ENCODE measurements at regions not wholly inside any gene's neighbourhood (a gene's known extent, or its start where the extent isn't known, plus 50 kb on each side); places are given as distances from the start of the nearest gene placed in this dataset.
A peak's percentile ranks its signal among the peaks of the same experiment; 100 is the strongest.

GRCh38 chr9:27870404-27870803 is 297.1 kb upstream of the C9orf72 start:
- H3K9me3 ChIP-seq (ENCODE audit: control insufficient read depth, insufficient read depth, low read length): no peaks in the 10 kb centered on the region
- H3K36me3 ChIP-seq (ENCODE audit: control insufficient read depth, low read length): no peaks in the 10 kb centered on the region
- no peak for TF ChIP-seq CTCF (IDR thresholded peaks at IDR 0.05; ENCODE audit: low read depth, low read length, poor library complexity, severe bottlenecking)
- TF ChIP-seq EZH2phosphoT487 (IDR thresholded peaks at IDR 0.05; ENCODE audit: borderline replicate concordance, low read length): no peak
- no peaks in the 10 kb centered on the region for H3K79me2 ChIP-seq (ENCODE audit: control insufficient read depth, low read length)
- H3F3A ChIP-seq (ENCODE audit: control insufficient read depth, insufficient read depth): no peaks in the 10 kb centered on the region
- no peaks in the 10 kb centered on the region for H3K4me1 ChIP-seq (ENCODE audit: control insufficient read depth, low read length)
- no peak overlapping the region for H3K4me2 ChIP-seq (ENCODE audit: low read length)
- H3K27ac ChIP-seq (ENCODE audit: low read depth, low read length): no peak overlapping the region
- no peak overlapping the region for H3K4me3 ChIP-seq (ENCODE audit: low read length)
- H3K9me2 ChIP-seq (replicated peaks; ENCODE audit: control insufficient read depth, low read length): no peaks in the 10 kb centered on the region
- H3K27me3 ChIP-seq (ENCODE audit: control insufficient read depth, low read length): no peaks in the 10 kb centered on the region
- H4K20me1 ChIP-seq (ENCODE audit: control insufficient read depth, insufficient read depth, low read depth, low read length): no peaks in the 10 kb centered on the region

- Histone ChIP-seq H3K36me3 (ENCODE audit: control insufficient read depth, low read length) (no peaks in the 10 kb centered on the region), H3K4me1 (ENCODE audit: control insufficient read depth, low read length) (no peaks in the 10 kb centered on the region), H3K27me3 (ENCODE audit: control insufficient read depth, low read length) (no peaks in the 10 kb centered on the region), H4K20me1 (ENCODE audit: control insufficient read depth, insufficient read depth, low read depth, low read length) (no peaks in the 10 kb centered on the region), H3K79me2 (ENCODE audit: control insufficient read depth, low read length) (no peaks in the 10 kb centered on the region), H3K4me2 (ENCODE audit: low read length) (no peak overlapping the region), H3F3A (ENCODE audit: control insufficient read depth, insufficient read depth) (no peaks in the 10 kb centered on the region), H3K4me3 (ENCODE audit: low read length) (no peak overlapping the region), H3K9me3 (ENCODE audit: control insufficient read depth, insufficient read depth, low read length) (no peaks in the 10 kb centered on the region), H3K9me2 (replicated peaks; ENCODE audit: control insufficient read depth, low read length) (no peaks in the 10 kb centered on the region), H3K27ac (ENCODE audit: low read depth, low read length) (no peak overlapping the region)
- no peak for TF ChIP-seq EZH2phosphoT487 (IDR thresholded peaks at IDR 0.05; ENCODE audit: borderline replicate concordance, low read length)
Observed at GRCh38 chr9:27880156-27880555, 306.9 kb upstream of the C9orf72 start.

- H3K27me3 ChIP-seq (ENCODE audit: control insufficient read depth, low read length): no peaks in the 10 kb centered on the region
- TF ChIP-seq CTCF (IDR thresholded peaks at IDR 0.05; ENCODE audit: low read depth, low read length, poor library complexity, severe bottlenecking): no peak
- no peak for TF ChIP-seq EZH2phosphoT487 (IDR thresholded peaks at IDR 0.05; ENCODE audit: borderline replicate concordance, low read length)
- H3K9me3 ChIP-seq (ENCODE audit: control insufficient read depth, insufficient read depth, low read length): no peaks in the 10 kb centered on the region
Observed at GRCh38 chr9:27880635-27881034, 307.4 kb upstream of the C9orf72 start.

GRCh38 chr9:27888661-27889295 is 315.5 kb upstream of the C9orf72 start:
- H4K20me1 ChIP-seq (ENCODE audit: control insufficient read depth, insufficient read depth, low read depth, low read length): no peaks in the 10 kb centered on the region
- no peaks in the 10 kb centered on the region for H3F3A ChIP-seq (ENCODE audit: control insufficient read depth, insufficient read depth)
- H3K9me3 ChIP-seq (ENCODE audit: control insufficient read depth, insufficient read depth, low read length): no peaks in the 10 kb centered on the region
- H3K36me3 ChIP-seq (ENCODE audit: control insufficient read depth, low read length): no peaks in the 10 kb centered on the region
- no peaks in the 10 kb centered on the region for H3K27me3 ChIP-seq (ENCODE audit: control insufficient read depth, low read length)
- no peak overlapping the region for H3K27ac ChIP-seq (ENCODE audit: low read depth, low read length)
- no peak overlapping the region for H3K4me3 ChIP-seq (ENCODE audit: low read length)
- no peaks in the 10 kb centered on the region for H3K9me2 ChIP-seq (replicated peaks; ENCODE audit: control insufficient read depth, low read length)
- no peaks in the 10 kb centered on the region for H3K4me1 ChIP-seq (ENCODE audit: control insufficient read depth, low read length)
- H3K4me2 ChIP-seq (ENCODE audit: low read length): no peak overlapping the region
- no peaks in the 10 kb centered on the region for H3K79me2 ChIP-seq (ENCODE audit: control insufficient read depth, low read length)
- no peak for TF ChIP-seq EZH2phosphoT487 (IDR thresholded peaks at IDR 0.05; ENCODE audit: borderline replicate concordance, low read length)
- TF ChIP-seq CTCF (IDR thresholded peaks at IDR 0.05; ENCODE audit: low read depth, low read length, poor library complexity, severe bottlenecking): peak; percentile 89

More at GRCh38 chr9:27880635-27881034, 307.4 kb upstream of the C9orf72 start:
- H3K79me2 ChIP-seq (ENCODE audit: control insufficient read depth, low read length): no peaks in the 10 kb centered on the region
- no peaks in the 10 kb centered on the region for H4K20me1 ChIP-seq (ENCODE audit: control insufficient read depth, insufficient read depth, low read depth, low read length)
- no peaks in the 10 kb centered on the region for H3K36me3 ChIP-seq (ENCODE audit: control insufficient read depth, low read length)
- H3K4me3 ChIP-seq (ENCODE audit: low read length): no peak overlapping the region
- no peaks in the 10 kb centered on the region for H3F3A ChIP-seq (ENCODE audit: control insufficient read depth, insufficient read depth)
- H3K4me2 ChIP-seq (ENCODE audit: low read length): no peak overlapping the region
- H3K27ac ChIP-seq (ENCODE audit: low read depth, low read length): no peak overlapping the region
- H3K9me2 ChIP-seq (replicated peaks; ENCODE audit: control insufficient read depth, low read length): no peaks in the 10 kb centered on the region
- no peaks in the 10 kb centered on the region for H3K4me1 ChIP-seq (ENCODE audit: control insufficient read depth, low read length)

Measured in DOHH2 (cell line).